ENCODE measurements at regions not wholly inside any gene's neighbourhood (a gene's known extent, or its start where the extent isn't known, plus 50 kb on each side); places are given as distances from the start of the nearest gene placed in this dataset.

GRCh38 chr3:64930891-64931290 lies 243.1 kb upstream of the ADAMTS9 start:
- ATAC-seq (no peak), DNase-seq (no peak)
- Histone ChIP-seq H3K4me3 (no peak overlapping the region), H3K4me1 (no peaks in the 10 kb centered on the region), H3K27ac (no peak overlapping the region), H3K36me3 (ENCODE audit: insufficient read depth in 1 of 2, low read depth in 1 of 2) (no peaks in the 10 kb centered on the region), H3K9me3 (no peaks in the 10 kb centered on the region), H3K27me3 (ENCODE audit: insufficient read depth in 3 of 3, low read length in 2 of 3) (no peaks in the 10 kb centered on the region)
- TF ChIP-seq CTCF (IDR thresholded peaks at IDR 0.05) = no peak
- intact Hi-C loops (cut with DNase I) = no loop called here
- WGBS, 3 donors = 74 to 97% (median 97%) methylated on average over 2 of the region's 2 CpGs

GRCh38 chr3:64928683-64929082 lies 240.9 kb upstream of the ADAMTS9 start:
- Histone ChIP-seq H3K27ac (peak overlapping the region; percentile 30), H3K4me1 (peaks cover 2% of the 10 kb centered on the region), H3K27me3 (ENCODE audit: insufficient read depth in 3 of 3, low read length in 2 of 3) (no peaks in the 10 kb centered on the region), H3K36me3 (ENCODE audit: insufficient read depth in 1 of 2, low read depth in 1 of 2) (no peaks in the 10 kb centered on the region), H3K9me3 (no peaks in the 10 kb centered on the region), H3K4me3 (no peak overlapping the region)
- DNase-seq (no peak), ATAC-seq (peak in 1 of 4 donors; percentile 43)
- intact Hi-C loops (cut with DNase I) = no loop called here
- peak; percentile 7 for TF ChIP-seq CTCF (IDR thresholded peaks at IDR 0.05)
- 48 to 52% (median 51%) methylated on average over 3 of the region's 3 CpGs for WGBS, 3 donors

- H3K27me3 ChIP-seq (ENCODE audit: insufficient read depth in 3 of 3, low read length in 2 of 3) = no peaks in the 10 kb centered on the region
- intact Hi-C loops (cut with DNase I) = no loop called here
- WGBS, 3 donors = 66 to 67% (median 67%) methylated on average over 3 of the region's 3 CpGs
- no peak for TF ChIP-seq CTCF (IDR thresholded peaks at IDR 0.05)
- H3K27ac ChIP-seq = no peak overlapping the region
- no peaks in the 10 kb centered on the region for H3K36me3 ChIP-seq (ENCODE audit: insufficient read depth in 1 of 2, low read depth in 1 of 2)
- DNase-seq (no peak), ATAC-seq (no peak)
- no peak overlapping the region for H3K4me3 ChIP-seq
- H3K9me3 ChIP-seq = no peaks in the 10 kb centered on the region
- peaks cover 3% of the 10 kb centered on the region for H3K4me1 ChIP-seq
Observed at GRCh38 chr3:64927689-64928088, 239.9 kb upstream of the ADAMTS9 start.

- no peak overlapping the region for H3K4me3 ChIP-seq
- no peaks in the 10 kb centered on the region for H3K9me3 ChIP-seq
- intact Hi-C loops (cut with DNase I) = no loop called here
- DNase-seq = no peak
- no peak for TF ChIP-seq CTCF (IDR thresholded peaks at IDR 0.05)
- H3K27me3 ChIP-seq (ENCODE audit: insufficient read depth in 3 of 3, low read length in 2 of 3) = no peaks in the 10 kb centered on the region
- WGBS, 3 donors = 50 to 67% (median 61%) methylated on average over 2 of the region's 2 CpGs
- H3K4me1 ChIP-seq = peaks cover 3% of the 10 kb centered on the region
- no peaks in the 10 kb centered on the region for H3K36me3 ChIP-seq (ENCODE audit: insufficient read depth in 1 of 2, low read depth in 1 of 2)
- H3K27ac ChIP-seq = no peak overlapping the region
- no peak for ATAC-seq
Observed at GRCh38 chr3:64925575-64925974, 237.8 kb upstream of the ADAMTS9 start.

GRCh38 chr3:64924961-64925360 lies 237.2 kb upstream of the ADAMTS9 start:
- ATAC-seq = no peak
- Histone ChIP-seq H3K4me1 (peaks cover 3% of the 10 kb centered on the region), H3K36me3 (ENCODE audit: insufficient read depth in 1 of 2, low read depth in 1 of 2) (no peaks in the 10 kb centered on the region), H3K27ac (no peak overlapping the region), H3K27me3 (ENCODE audit: insufficient read depth in 3 of 3, low read length in 2 of 3) (no peaks in the 10 kb centered on the region), H3K9me3 (no peaks in the 10 kb centered on the region), H3K4me3 (no peak overlapping the region)
- intact Hi-C loops (cut with DNase I) = no loop called here
- TF ChIP-seq CTCF (IDR thresholded peaks at IDR 0.05) = no peak
- DNase-seq = no peak
- WGBS, 3 donors = 46 to 71% (median 64%) methylated on average over 2 of the region's 2 CpGs
